Gastroesophageal sphincter (tissue), 4 donors: ENCODE measurements at regions not wholly inside any gene's neighbourhood (a gene's known extent, or its start where the extent isn't known, plus 50 kb on each side); places are given as distances from the start of the nearest gene placed in this dataset.
"Not testable (repeated sequence)": the region's sequence is repeated elsewhere in the genome, so short reads cannot be mapped to it uniquely, and the experiment has no call there.

ENCODE experiments used
- ATAC-seq: fragments of 150-250 bp; one replicate; pipeline ENCODE4 v1.9.1; 2016; ENCODE audit warnings: mild to moderate bottlenecking, moderate library complexity
- H3K27ac ChIP-seq, 4 donors: fragments of 200-600 bp; sonication (generic) in 3 of 4; 1 replicate in 3 of 4; 2 replicates in 1 of 4; pipeline ENCODE4 v1.5.1; 2016 to 2019
- H3K27me3 ChIP-seq: fragments of 200-600 bp; sonication (generic); one replicate; pipeline ENCODE4 v1.5.1; 2019
- H3K36me3 ChIP-seq, 2 donors: fragments of 200-600 bp; sonication (generic); one replicate each; pipeline ENCODE4 v1.5.1; 2019; ENCODE audit warnings: control low read depth in 1 of 2
- H3K4me1 ChIP-seq, 3 donors: fragments of 200-600 bp; sonication (generic); 1 replicate in 2 of 3; 2 replicates in 1 of 3; pipeline ENCODE4 v1.5.1; 2016 to 2019; ENCODE audit warnings: control low read depth in 2 of 3
- H3K4me3 ChIP-seq, 2 donors: fragments of 200-600 bp; sonication (generic); one replicate each; pipeline ENCODE4 v1.5.1; 2019; ENCODE audit warnings: mild to moderate bottlenecking in 1 of 2, moderate library complexity in 1 of 2
- H3K9me3 ChIP-seq, 3 donors: fragments of 200-600 bp; sonication (generic); one replicate each; pipeline ENCODE4 v1.5.1; 2017 to 2019; ENCODE audit warnings: control low read depth in 2 of 3
- CTCF ChIP-seq, 4 experiments: fragments of 200-600 bp in 2 of 4; fragments of 450-650 bp in 2 of 4; sonication (generic) in 1 of 4; IDR thresholded peaks; one replicate each; pipeline ENCODE4 v1.5.1; 2017 to 2019; ENCODE audit warnings: antibody characterized with exemption in 4 of 4, mild to moderate bottlenecking in 2 of 4, moderate library complexity in 2 of 4
- EP300 ChIP-seq: sonication (generic); formaldehyde crosslinking; IDR thresholded peaks from one replicate; pipeline ENCODE4 v1.6.1; 2017; ENCODE audit warnings: antibody characterized with exemption, mild to moderate bottlenecking
- POLR2A ChIP-seq, 2 donors: fragments of 450-650 bp; IDR thresholded peaks; one replicate each; pipeline ENCODE4 v1.6.1; 2017; ENCODE audit warnings: antibody characterized with exemption in 2 of 2, mild to moderate bottlenecking in 2 of 2, moderate library complexity in 1 of 2
- POLR2AphosphoS5 ChIP-seq: sonication (generic); formaldehyde crosslinking; IDR thresholded peaks from one replicate; pipeline ENCODE4 v1.6.1; 2017; ENCODE audit warnings: antibody characterized with exemption
- WGBS, 2 donors: methylation state at CpG; one replicate each; pipeline ENCODE4 v1.1.5; 2018; ENCODE audit warnings: low coverage in 1 of 2; 5-methylcytosine and 5-hydroxymethylcytosine counted together

- 45 to 58% methylated on average over 1 of the region's 1 CpG for WGBS, 2 donors
- Histone ChIP-seq H3K27me3 (no peaks in the 10 kb centered on the region), H3K4me3 (no peak overlapping the region), H3K9me3 (no peaks in the 10 kb centered on the region), H3K27ac (no peak overlapping the region), H3K36me3 (no peaks in the 10 kb centered on the region), H3K4me1 (no peaks in the 10 kb centered on the region)
- ATAC-seq, result no peak
- no peak for TF ChIP-seq CTCF (IDR thresholded peaks at IDR 0.05)
- TF ChIP-seq POLR2A (IDR thresholded peaks at IDR 0.05), result no peak
Measured at GRCh38 chr10:55168343-55168742, 367.3 kb upstream of the PCDH15 start.

DNA sequence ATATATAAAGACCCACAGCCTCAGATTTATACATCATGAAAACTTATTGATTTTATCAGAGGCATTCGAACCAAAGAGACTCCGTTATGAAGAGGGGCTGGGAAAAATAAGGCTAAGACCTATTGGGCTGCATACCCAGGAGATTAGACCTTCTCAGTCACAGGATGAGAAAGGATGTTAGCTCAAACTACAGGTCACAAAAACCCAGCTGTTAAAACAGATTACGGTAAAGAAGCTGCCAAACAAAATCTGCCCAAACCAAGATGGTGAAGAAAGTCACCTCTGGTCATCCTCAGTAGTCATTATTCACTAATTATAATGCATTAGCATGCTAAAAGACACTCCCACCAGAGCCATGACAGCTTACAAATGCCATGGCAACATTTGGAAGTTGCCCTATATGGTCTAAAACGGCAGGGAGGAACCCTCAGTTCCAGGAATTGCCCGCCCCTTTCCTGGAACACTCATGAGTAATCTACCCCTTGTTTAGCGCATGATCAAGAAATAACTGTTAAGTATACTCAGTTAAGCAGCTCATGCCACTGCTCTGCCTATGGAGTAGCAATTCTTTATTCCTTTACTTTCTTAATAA, 362.5 kb upstream of the PCDH15 start:
- ATAC-seq, result no peak
- H3K9me3 ChIP-seq, result no peaks in the 10 kb centered on the region
- no peak for TF ChIP-seq CTCF (IDR thresholded peaks at IDR 0.05)
- no peak for TF ChIP-seq EP300
- TF ChIP-seq POLR2AphosphoS5, result no peak
- no peak for TF ChIP-seq POLR2A (IDR thresholded peaks at IDR 0.05)
- H3K4me1 ChIP-seq, result no peaks in the 10 kb centered on the region
- no peak overlapping the region for H3K4me3 ChIP-seq
- no peak overlapping the region for H3K27ac ChIP-seq
- H3K36me3 ChIP-seq, result no peaks in the 10 kb centered on the region
- 83 to 95% methylated on average over 5 to 6 of the region's 6 CpGs for WGBS, 2 donors
- H3K27me3 ChIP-seq, result no peaks in the 10 kb centered on the region

- H3K27me3 ChIP-seq, ATAC-seq, H3K36me3 ChIP-seq, H3K4me3 ChIP-seq, H3K9me3 ChIP-seq, H3K27ac ChIP-seq, H3K4me1 ChIP-seq: not testable (repeated sequence)
- 87 to 89% methylated on average over 2 of the region's 2 CpGs for WGBS, 2 donors
Measured at GRCh38 chr10:55162321-55162720, 361.3 kb upstream of the PCDH15 start.

GRCh38 chr10:55160655-55161283, 359.7 kb upstream of the PCDH15 start:
- Histone ChIP-seq H3K27ac (no peak overlapping the region), H3K36me3 (no peaks in the 10 kb centered on the region), H3K27me3 (no peaks in the 10 kb centered on the region), H3K9me3 (no peaks in the 10 kb centered on the region), H3K4me3 (no peak overlapping the region), H3K4me1 (no peaks in the 10 kb centered on the region)
- TF ChIP-seq POLR2AphosphoS5, result no peak
- 71 to 78% methylated on average over 3 to 5 of the region's 5 CpGs for WGBS, 2 donors
- ATAC-seq, result no peak

DNA sequence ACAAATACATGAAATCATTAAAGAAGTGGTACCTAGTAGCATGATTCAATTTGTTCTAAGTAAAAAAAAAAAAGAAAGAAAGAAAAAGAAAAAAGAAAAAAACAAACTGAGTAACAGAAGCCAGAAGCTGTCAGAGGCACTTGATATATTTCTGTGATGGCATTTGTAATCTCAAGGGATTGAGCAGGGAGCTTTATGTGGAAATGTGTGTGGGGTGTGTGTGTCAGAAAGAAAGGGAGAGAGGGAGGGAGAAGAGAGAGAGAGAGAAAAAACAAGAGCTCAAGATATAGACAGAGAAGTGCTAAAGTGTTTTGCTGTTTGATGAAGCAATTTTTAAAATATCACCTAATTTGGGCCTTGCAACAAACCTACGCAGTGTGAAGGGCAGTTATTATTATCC, 357.6 kb upstream of the PCDH15 start:
- Histone ChIP-seq H3K4me1 (no peaks in the 10 kb centered on the region), H3K9me3 (no peaks in the 10 kb centered on the region), H3K27ac (no peak overlapping the region), H3K4me3 (no peak overlapping the region), H3K27me3 (no peaks in the 10 kb centered on the region), H3K36me3 (no peaks in the 10 kb centered on the region)
- 0% methylated on average over 1 of the region's 1 CpG for WGBS, 2 donors
- no peak for ATAC-seq
- TF ChIP-seq POLR2A (IDR thresholded peaks at IDR 0.05) (no peak), CTCF (IDR thresholded peaks at IDR 0.05) (no peak), POLR2AphosphoS5 (no peak), EP300 (no peak)

- Histone ChIP-seq H3K36me3 (no peaks in the 10 kb centered on the region), H3K27me3 (no peaks in the 10 kb centered on the region), H3K27ac (no peak overlapping the region), H3K9me3 (no peaks in the 10 kb centered on the region), H3K4me1 (no peaks in the 10 kb centered on the region), H3K4me3 (no peak overlapping the region)
- no peak for TF ChIP-seq POLR2A (IDR thresholded peaks at IDR 0.05)
- no peak for ATAC-seq
- 54 to 63% methylated on average over 5 of the region's 5 CpGs for WGBS, 2 donors
Measured at GRCh38 chr10:55146032-55146431, 345.0 kb upstream of the PCDH15 start.
